Gastroesophageal sphincter (tissue), 4 donors: ENCODE measurements at regions not wholly inside any gene's neighbourhood (a gene's known extent, or its start where the extent isn't known, plus 50 kb on each side); places are given as distances from the start of the nearest gene placed in this dataset.

Experiments used
- ATAC-seq: fragments of 150-250 bp; one replicate; pipeline ENCODE4 v1.9.1; 2016; ENCODE audit warnings: mild to moderate bottlenecking, moderate library complexity
- H3K27ac ChIP-seq, 4 donors: fragments of 200-600 bp; sonication (generic) in 3 of 4; 1 replicate in 3 of 4; 2 replicates in 1 of 4; pipeline ENCODE4 v1.5.1; 2016 to 2019
- H3K27me3 ChIP-seq: fragments of 200-600 bp; sonication (generic); one replicate; pipeline ENCODE4 v1.5.1; 2019
- H3K36me3 ChIP-seq, 2 donors: fragments of 200-600 bp; sonication (generic); one replicate each; pipeline ENCODE4 v1.5.1; 2019; ENCODE audit warnings: control low read depth in 1 of 2
- H3K4me1 ChIP-seq, 3 donors: fragments of 200-600 bp; sonication (generic); 1 replicate in 2 of 3; 2 replicates in 1 of 3; pipeline ENCODE4 v1.5.1; 2016 to 2019; ENCODE audit warnings: control low read depth in 2 of 3
- H3K4me3 ChIP-seq, 2 donors: fragments of 200-600 bp; sonication (generic); one replicate each; pipeline ENCODE4 v1.5.1; 2019; ENCODE audit warnings: mild to moderate bottlenecking in 1 of 2, moderate library complexity in 1 of 2
- H3K9me3 ChIP-seq, 3 donors: fragments of 200-600 bp; sonication (generic); one replicate each; pipeline ENCODE4 v1.5.1; 2017 to 2019; ENCODE audit warnings: control low read depth in 2 of 3
- EP300 ChIP-seq: sonication (generic); formaldehyde crosslinking; IDR thresholded peaks from one replicate; pipeline ENCODE4 v1.6.1; 2017; ENCODE audit warnings: antibody characterized with exemption, mild to moderate bottlenecking
- POLR2A ChIP-seq, 2 donors: fragments of 450-650 bp; IDR thresholded peaks; one replicate each; pipeline ENCODE4 v1.6.1; 2017; ENCODE audit warnings: antibody characterized with exemption in 2 of 2, mild to moderate bottlenecking in 2 of 2, moderate library complexity in 1 of 2
- POLR2AphosphoS5 ChIP-seq: sonication (generic); formaldehyde crosslinking; IDR thresholded peaks from one replicate; pipeline ENCODE4 v1.6.1; 2017; ENCODE audit warnings: antibody characterized with exemption
- WGBS, 2 donors: methylation state at CpG; one replicate each; pipeline ENCODE4 v1.1.5; 2018; ENCODE audit warnings: low coverage in 1 of 2; 5-methylcytosine and 5-hydroxymethylcytosine counted together
- TF ChIP-seq, protein P1 (sequence below), 4 experiments: fragments of 200-600 bp in 2 of 4; fragments of 450-650 bp in 2 of 4; sonication (generic) in 1 of 4; IDR thresholded peaks; one replicate each; pipeline ENCODE4 v1.5.1; 2017 to 2019; ENCODE audit warnings: antibody characterized with exemption in 4 of 4, mild to moderate bottlenecking in 2 of 4, moderate library complexity in 2 of 4

DNA sequence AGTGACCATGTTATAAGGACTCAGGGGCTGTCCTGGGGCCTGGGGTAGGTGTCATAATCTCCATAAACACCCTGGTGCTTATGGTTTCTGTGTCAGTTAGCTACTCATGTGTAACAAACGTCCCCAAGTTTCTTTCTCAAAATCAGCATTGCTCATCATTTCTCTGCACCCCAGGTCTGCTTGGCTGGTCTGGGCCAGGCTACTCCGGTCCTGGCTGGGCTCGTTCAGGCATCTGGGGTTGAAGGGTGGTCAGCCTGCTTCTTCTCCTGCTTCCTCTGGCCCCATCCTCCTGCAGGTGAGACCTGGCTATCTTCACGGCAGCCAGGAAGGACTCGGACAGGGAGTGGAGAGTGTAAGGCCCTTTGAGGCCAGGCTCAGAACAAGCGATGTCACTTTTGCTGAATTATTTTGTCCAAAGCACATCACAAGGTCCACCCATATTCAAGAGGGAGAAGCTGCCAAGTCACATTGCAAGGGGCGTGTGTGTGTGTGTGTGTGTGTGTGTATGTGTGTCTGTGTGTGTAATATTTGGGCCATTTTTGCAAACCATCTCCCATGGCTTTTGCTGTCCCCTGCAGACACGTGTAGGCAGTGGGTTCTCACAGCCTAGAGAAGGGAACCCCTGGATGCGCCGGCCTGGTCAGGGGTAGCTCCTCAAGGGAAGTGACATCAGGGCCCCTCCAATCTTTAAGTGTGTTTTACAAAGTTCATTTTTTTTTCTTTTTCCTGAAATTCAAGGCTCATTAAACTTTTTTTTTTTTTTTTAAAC is 535.8 kb downstream of the TBC1D22A start:
- Histone ChIP-seq H3K9me3 (no peaks in the 10 kb centered on the region), H3K27ac (no peak overlapping the region), H3K36me3 (no peaks in the 10 kb centered on the region), H3K4me1 (no peaks in the 10 kb centered on the region), H3K4me3 (no peak overlapping the region), H3K27me3 (peaks cover 43% of the 10 kb centered on the region)
- WGBS, 2 donors: 69 to 83% methylated on average over 2 to 3 of the region's 10 CpGs
- TF ChIP-seq, protein P1, sequence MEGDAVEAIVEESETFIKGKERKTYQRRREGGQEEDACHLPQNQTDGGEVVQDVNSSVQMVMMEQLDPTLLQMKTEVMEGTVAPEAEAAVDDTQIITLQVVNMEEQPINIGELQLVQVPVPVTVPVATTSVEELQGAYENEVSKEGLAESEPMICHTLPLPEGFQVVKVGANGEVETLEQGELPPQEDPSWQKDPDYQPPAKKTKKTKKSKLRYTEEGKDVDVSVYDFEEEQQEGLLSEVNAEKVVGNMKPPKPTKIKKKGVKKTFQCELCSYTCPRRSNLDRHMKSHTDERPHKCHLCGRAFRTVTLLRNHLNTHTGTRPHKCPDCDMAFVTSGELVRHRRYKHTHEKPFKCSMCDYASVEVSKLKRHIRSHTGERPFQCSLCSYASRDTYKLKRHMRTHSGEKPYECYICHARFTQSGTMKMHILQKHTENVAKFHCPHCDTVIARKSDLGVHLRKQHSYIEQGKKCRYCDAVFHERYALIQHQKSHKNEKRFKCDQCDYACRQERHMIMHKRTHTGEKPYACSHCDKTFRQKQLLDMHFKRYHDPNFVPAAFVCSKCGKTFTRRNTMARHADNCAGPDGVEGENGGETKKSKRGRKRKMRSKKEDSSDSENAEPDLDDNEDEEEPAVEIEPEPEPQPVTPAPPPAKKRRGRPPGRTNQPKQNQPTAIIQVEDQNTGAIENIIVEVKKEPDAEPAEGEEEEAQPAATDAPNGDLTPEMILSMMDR (IDR thresholded peaks at IDR 0.05): no peak
- TF ChIP-seq POLR2A (IDR thresholded peaks at IDR 0.05) (no peak), EP300 (no peak), POLR2AphosphoS5 (no peak)
- no peak for ATAC-seq

DNA sequence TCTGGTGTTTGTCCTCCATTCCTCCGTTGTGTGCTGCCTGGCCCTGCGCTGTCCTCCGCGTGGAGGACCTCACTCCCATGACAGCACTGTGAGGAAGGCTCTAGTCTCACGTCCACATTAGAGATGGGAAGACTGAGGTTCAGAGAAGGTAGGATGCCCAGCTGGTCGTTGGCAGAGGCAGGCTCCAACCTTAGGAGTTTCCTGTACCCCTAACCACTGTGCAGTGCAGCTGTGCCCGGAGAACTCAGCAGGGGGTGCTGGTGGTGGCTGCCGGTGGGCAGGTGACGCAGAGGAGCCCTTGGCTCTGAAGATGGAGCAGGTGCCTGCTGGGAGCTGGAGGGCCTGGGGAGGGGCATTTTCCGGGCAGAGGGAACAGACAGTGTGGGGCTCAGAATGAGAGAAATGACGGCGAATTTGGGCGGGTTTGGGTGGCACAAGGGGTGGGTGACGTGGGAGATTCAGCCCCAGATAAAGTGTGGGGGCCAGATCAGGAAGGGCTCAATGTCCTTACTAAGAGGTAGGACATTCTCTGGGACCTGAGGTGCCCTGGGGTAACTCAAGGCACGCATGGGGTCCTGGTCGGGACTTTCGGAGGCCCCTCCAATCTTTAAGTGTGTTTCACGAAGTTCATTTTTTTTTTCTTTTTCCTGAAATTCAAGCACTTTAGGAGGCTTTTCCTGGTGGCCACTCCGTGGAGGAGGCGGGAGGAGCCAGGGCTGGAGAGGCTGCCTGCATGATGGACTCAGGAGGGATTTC is 535.0 kb downstream of the TBC1D22A start:
- peaks cover 43% of the 10 kb centered on the region for H3K27me3 ChIP-seq
- ATAC-seq: no peak
- H3K27ac ChIP-seq: no peak overlapping the region
- peaks cover 0 to 5% (median 0%) of the 10 kb centered on the region in 3 donors for H3K4me1 ChIP-seq
- WGBS, 2 donors: 60 to 90% methylated on average over 2 to 3 of the region's 20 CpGs
- no peak overlapping the region for H3K4me3 ChIP-seq
- TF ChIP-seq EP300 (no peak), POLR2A (IDR thresholded peaks at IDR 0.05) (no peak)
- H3K9me3 ChIP-seq: no peaks in the 10 kb centered on the region
- H3K36me3 ChIP-seq: no peaks in the 10 kb centered on the region

DNA sequence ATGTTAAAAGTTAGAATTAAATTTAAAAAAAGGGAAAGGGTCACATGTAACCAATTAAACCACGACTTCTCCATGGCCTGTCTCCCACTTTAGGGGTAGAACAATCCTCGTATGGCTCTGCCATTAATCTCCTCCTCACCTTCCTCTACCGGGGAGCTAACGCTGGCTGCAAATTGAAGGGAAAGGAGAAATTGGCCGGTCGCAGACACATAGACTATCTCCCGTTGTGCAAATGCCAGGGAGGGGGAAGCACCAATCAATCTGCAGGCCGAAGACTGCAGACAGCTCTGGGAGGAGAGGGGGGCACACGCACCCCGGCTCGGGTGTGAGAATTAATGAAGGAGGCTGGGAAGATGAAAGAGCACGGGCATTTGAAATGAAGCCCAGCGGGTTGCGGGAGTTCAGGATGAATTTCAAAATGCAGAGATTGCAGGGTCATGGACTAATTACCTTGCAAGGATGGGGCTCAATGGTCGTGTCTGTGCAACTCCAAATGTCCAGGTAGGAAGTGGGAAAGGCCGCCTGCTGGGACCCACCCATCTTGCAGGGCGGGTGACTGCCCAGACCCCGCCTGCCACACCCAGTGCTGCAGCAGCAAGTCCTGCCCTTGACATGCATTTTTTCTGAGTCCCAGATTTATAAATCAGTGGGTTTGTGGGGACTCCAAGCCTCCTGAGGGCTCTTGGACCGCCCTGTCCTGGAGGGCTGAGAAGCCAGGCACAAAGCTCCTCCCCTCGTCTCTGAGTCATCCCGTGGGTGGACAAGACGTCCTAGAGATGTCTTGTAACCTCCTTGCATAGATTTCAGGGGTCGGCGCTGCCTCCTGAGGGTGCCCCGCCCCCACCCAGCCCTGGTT is 534.2 kb downstream of the TBC1D22A start:
- ATAC-seq: no peak
- peaks cover 43% of the 10 kb centered on the region for H3K27me3 ChIP-seq
- WGBS, 2 donors: 60 to 66% methylated on average over 10 to 19 of the region's 25 CpGs
- H3K4me1 ChIP-seq: peaks cover 0 to 13% (median 0%) of the 10 kb centered on the region in 3 donors
- H3K4me3 ChIP-seq: no peak overlapping the region
- H3K27ac ChIP-seq: no peak overlapping the region
- TF ChIP-seq POLR2AphosphoS5 (no peak), POLR2A (IDR thresholded peaks at IDR 0.05) (no peak), EP300 (no peak)
- TF ChIP-seq, protein P1 (IDR thresholded peaks at IDR 0.05): no peak
- no peaks in the 10 kb centered on the region for H3K36me3 ChIP-seq
- H3K9me3 ChIP-seq: no peaks in the 10 kb centered on the region

DNA sequence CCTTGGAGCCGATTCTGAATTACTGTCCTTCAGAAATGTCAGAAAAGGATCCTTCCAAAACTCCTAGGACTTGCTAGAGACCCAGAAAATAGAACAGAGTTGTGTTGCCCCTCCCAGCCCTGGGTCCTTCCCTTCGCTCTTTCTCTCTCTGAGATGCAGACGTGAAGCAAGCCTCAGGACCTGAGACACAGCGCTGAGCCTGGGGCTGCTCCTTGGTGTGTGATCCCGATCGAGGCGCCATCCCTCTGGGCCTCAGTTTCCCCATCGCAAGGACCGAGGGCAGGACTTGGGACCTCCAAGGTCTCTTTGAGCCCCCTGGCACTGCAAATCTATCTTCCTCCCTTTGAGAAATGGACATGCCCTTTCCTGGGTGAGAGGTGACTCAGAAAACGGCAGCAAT is 533.5 kb downstream of the TBC1D22A start:
- 77 to 90% methylated on average over 5 to 8 of the region's 10 CpGs for WGBS, 2 donors
- H3K9me3 ChIP-seq: no peaks in the 10 kb centered on the region
- H3K4me1 ChIP-seq: peaks cover 0 to 14% (median 0%) of the 10 kb centered on the region in 3 donors
- ATAC-seq: no peak
- TF ChIP-seq POLR2A (IDR thresholded peaks at IDR 0.05): no peak
- TF ChIP-seq EP300: no peak
- TF ChIP-seq, protein P1 (IDR thresholded peaks at IDR 0.05): no peak
- TF ChIP-seq POLR2AphosphoS5: no peak
- no peaks in the 10 kb centered on the region for H3K36me3 ChIP-seq
- H3K4me3 ChIP-seq: no peak overlapping the region
- H3K27me3 ChIP-seq: peaks cover 43% of the 10 kb centered on the region
- no peak overlapping the region for H3K27ac ChIP-seq
